GM10266 (cell line): ENCODE measurements at regions not wholly inside any gene's neighbourhood (a gene's known extent, or its start where the extent isn't known, plus 50 kb on each side); places are given as distances from the start of the nearest gene placed in this dataset.

ENCODE experiments used
- DNase-seq: peaks from one replicate; pipeline ENCODE4 v3.0.0; 2012; ENCODE audit errors: extremely low spot score
- CTCF ChIP-seq: IDR thresholded peaks from 2 replicates; pipeline ENCODE4 v1.5.1; 2012; ENCODE audit warnings: mild to moderate bottlenecking, low read depth; ENCODE audit not compliant: control insufficient read depth, insufficient read depth; ENCODE audit errors: missing control alignments

GRCh38 chr14:64649383-64649998, 54.7 kb upstream of the PLEKHG3 start:
- DNase-seq = no peak
- TF ChIP-seq CTCF = no peak

- TF ChIP-seq CTCF = no peak
Measured at GRCh38 chr14:64653900-64654245, 50.4 kb upstream of the PLEKHG3 start.

GRCh38 chr14:64654246-64654900, 49.9 kb upstream of the PLEKHG3 start:
- peak; percentile 44 for DNase-seq
- TF ChIP-seq CTCF = no peak

More at GRCh38 chr14:64653900-64654245, 50.4 kb upstream of the PLEKHG3 start:
- DNase-seq = no peak
